Testis (tissue), 2 donors: ENCODE measurements at regions not wholly inside any gene's neighbourhood (a gene's known extent, or its start where the extent isn't known, plus 50 kb on each side); places are given as distances from the start of the nearest gene placed in this dataset.

ENCODE experiments used
- DNase-seq: peaks from one replicate; pipeline ENCODE4 v3.0.0-alpha.2; 2019
- H3K27ac ChIP-seq, 2 donors: fragments of 200-600 bp; sonication (generic); one replicate each; pipeline ENCODE4 v1.5.1; 2019
- H3K27me3 ChIP-seq: fragments of 200-600 bp; sonication (generic); one replicate; pipeline ENCODE4 v1.5.1; 2019
- H3K36me3 ChIP-seq: fragments of 200-600 bp; sonication (generic); one replicate; pipeline ENCODE4 v1.5.1; 2017; ENCODE audit warnings: low read depth; ENCODE audit errors: missing control alignments
- H3K4me1 ChIP-seq: fragments of 200-600 bp; sonication (generic); one replicate; pipeline ENCODE4 v1.5.1; 2019
- H3K4me3 ChIP-seq, 2 donors: fragments of 200-600 bp; sonication (generic); one replicate each; pipeline ENCODE4 v1.5.1; 2017 to 2019
- H3K9me3 ChIP-seq: fragments of 200-600 bp; sonication (generic); one replicate; pipeline ENCODE4 v1.5.1; 2017
- POLR2A ChIP-seq: fragments of 450-650 bp; IDR thresholded peaks from one replicate; pipeline ENCODE4 v1.6.1; 2017; ENCODE audit warnings: antibody characterized with exemption, mild to moderate bottlenecking, moderate library complexity
- WGBS, 2 donors: methylation state at CpG; one replicate each; pipeline ENCODE4 v1.1.5; 2018; 5-methylcytosine and 5-hydroxymethylcytosine counted together
- intact Hi-C: fragments of 100-400 bp; cut with DNase I; formaldehyde crosslinking; loops from one replicate; pipeline ENCODE4 v1.15.1; 2023; ENCODE audit warnings: low total_unique reads
- TF ChIP-seq, protein P1 (sequence below), 3 experiments: fragments of 450-650 bp in 2 of 3; fragments of 200-600 bp in 1 of 3; sonication (generic) in 1 of 3; IDR thresholded peaks; one replicate each; pipeline ENCODE4 v1.5.1; 2016 to 2019; ENCODE audit warnings: antibody characterized with exemption in 3 of 3, mild to moderate bottlenecking in 2 of 3, moderate library complexity in 1 of 3

DNA sequence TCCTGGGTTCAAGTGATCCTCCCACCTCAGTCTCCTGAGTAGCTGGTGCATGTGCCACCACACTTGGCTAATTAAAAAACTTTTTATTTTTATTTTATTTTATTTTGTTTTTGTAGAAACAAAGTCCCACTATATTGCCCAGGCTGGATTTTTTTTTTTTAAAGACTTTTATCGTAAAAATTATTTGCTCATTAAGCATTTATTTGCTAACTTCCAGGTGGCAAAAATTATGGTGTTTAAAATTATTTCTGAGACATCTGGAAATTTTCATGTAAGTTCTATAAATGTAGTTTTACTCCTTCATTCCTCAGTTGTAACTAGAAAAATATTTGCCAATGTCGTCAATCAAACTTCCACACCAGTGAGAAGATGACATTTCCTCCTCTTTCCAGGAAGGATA lies 233.3 kb upstream of the DACH1 start:
- Histone ChIP-seq H3K27ac (no peak overlapping the region), H3K4me3 (no peak overlapping the region), H3K4me1 (no peaks in the 10 kb centered on the region), H3K36me3 (no peaks in the 10 kb centered on the region), H3K9me3 (no peaks in the 10 kb centered on the region), H3K27me3 (no peaks in the 10 kb centered on the region)
- no peak for DNase-seq
- 46 to 49% methylated on average over 2 of the region's 2 CpGs for WGBS, 2 donors
- intact Hi-C loops, result no loop called here
- TF ChIP-seq, protein P1, sequence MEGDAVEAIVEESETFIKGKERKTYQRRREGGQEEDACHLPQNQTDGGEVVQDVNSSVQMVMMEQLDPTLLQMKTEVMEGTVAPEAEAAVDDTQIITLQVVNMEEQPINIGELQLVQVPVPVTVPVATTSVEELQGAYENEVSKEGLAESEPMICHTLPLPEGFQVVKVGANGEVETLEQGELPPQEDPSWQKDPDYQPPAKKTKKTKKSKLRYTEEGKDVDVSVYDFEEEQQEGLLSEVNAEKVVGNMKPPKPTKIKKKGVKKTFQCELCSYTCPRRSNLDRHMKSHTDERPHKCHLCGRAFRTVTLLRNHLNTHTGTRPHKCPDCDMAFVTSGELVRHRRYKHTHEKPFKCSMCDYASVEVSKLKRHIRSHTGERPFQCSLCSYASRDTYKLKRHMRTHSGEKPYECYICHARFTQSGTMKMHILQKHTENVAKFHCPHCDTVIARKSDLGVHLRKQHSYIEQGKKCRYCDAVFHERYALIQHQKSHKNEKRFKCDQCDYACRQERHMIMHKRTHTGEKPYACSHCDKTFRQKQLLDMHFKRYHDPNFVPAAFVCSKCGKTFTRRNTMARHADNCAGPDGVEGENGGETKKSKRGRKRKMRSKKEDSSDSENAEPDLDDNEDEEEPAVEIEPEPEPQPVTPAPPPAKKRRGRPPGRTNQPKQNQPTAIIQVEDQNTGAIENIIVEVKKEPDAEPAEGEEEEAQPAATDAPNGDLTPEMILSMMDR (IDR thresholded peaks at IDR 0.05), result no peak
- TF ChIP-seq POLR2A, result no peak

DNA sequence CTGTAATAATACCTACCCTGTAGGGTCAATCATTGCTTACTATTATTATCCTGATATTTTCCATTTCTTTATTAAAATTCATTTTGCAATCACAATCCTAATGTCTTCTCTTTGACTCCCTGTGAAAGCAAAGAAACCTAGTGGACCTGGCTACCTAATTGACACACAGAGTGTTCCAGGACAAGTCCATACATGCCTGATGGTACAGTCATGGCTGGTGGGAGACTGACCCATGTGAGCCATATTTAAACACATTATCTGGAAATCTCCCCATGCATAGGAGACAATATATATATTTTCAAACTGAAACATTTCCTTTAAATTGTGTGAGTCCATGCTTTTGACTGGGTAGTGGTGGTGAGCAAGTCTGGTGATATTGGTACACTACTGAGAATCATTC lies 230.6 kb upstream of the DACH1 start:
- Histone ChIP-seq H3K4me3 (no peak overlapping the region), H3K27ac (no peak overlapping the region), H3K9me3 (no peaks in the 10 kb centered on the region), H3K27me3 (no peaks in the 10 kb centered on the region), H3K4me1 (no peaks in the 10 kb centered on the region), H3K36me3 (no peaks in the 10 kb centered on the region)
- no peak for DNase-seq
- TF ChIP-seq, protein P1 (IDR thresholded peaks at IDR 0.05), result no peak
- TF ChIP-seq POLR2A, result no peak
- intact Hi-C loops, result no loop called here

DNA sequence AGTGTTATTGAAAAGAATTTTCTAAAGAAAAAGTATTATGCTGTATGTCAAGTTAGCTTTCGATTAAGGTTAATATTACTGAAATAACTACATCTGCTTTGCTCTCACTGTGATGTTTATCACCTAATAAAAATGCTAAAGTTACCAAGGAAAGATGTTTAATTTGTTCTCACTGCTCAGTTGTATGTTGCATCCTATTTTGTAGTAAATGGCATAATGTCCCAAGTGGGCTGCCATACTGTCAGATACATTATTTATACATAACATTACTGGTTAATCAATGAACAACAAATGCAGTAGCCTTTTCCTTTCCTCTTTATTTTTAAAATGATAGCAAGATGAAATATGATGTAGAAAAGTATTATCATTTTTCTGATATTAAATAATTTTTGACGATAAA lies 226.3 kb upstream of the DACH1 start:
- H3K27me3 ChIP-seq, result no peaks in the 10 kb centered on the region
- H3K9me3 ChIP-seq, result no peaks in the 10 kb centered on the region
- H3K36me3 ChIP-seq, result no peaks in the 10 kb centered on the region
- no peak for TF ChIP-seq POLR2A
- no peak for DNase-seq
- WGBS, 2 donors, result 89 to 95% methylated on average over 2 of the region's 2 CpGs
- no peak overlapping the region for H3K27ac ChIP-seq
- H3K4me3 ChIP-seq, result no peak overlapping the region
- H3K4me1 ChIP-seq, result no peaks in the 10 kb centered on the region
- intact Hi-C loops, result no loop called here

DNA sequence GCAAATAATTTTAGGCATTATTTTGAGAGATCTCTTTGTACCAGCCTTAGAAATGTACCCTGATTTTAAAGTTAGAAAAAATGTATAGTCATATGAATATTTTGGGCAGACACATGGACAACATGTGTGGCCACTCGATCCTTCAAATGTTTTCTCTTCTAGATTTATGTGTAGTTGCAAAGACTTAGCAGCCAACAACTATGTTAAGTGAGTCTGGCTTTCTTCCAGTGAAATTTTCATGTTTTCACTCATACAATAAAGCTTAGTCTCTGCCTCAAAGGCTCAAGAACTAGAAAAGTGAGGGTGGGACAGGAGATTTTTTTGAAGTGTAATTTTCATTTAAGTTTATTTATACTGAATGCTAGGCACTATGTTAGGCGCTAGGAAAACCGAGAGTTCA lies 207.7 kb upstream of the DACH1 start:
- Histone ChIP-seq H3K4me1 (no peaks in the 10 kb centered on the region), H3K4me3 (no peak overlapping the region), H3K36me3 (no peaks in the 10 kb centered on the region), H3K9me3 (no peaks in the 10 kb centered on the region), H3K27ac (no peak overlapping the region), H3K27me3 (no peaks in the 10 kb centered on the region)
- TF ChIP-seq POLR2A, result no peak
- TF ChIP-seq, protein P1 (IDR thresholded peaks at IDR 0.05), result no peak
- 73 to 75% methylated on average over 3 of the region's 3 CpGs for WGBS, 2 donors
- intact Hi-C loops, result no loop called here
- no peak for DNase-seq

DNA sequence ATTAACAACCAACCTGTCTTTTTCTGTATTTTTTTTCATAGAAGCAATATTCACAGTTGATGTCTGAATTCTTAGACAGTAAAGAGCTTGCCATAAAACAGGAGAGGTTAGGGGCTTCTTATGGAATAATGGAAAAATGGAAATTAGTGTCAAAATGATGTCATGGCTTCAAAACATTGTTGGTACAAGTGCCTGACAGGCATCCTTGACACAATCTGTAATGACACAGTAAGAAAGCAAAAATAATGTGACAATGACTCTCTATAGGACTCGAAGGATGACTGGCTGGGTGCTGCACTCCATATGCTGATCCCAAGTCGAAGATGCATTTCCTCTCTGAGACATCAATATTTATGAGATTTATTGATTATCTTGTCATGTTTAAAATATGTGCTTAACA lies 205.3 kb upstream of the DACH1 start:
- WGBS, 2 donors, result 80 to 92% methylated on average over 2 of the region's 2 CpGs
- intact Hi-C loops, result no loop called here
- no peaks in the 10 kb centered on the region for H3K9me3 ChIP-seq
- H3K36me3 ChIP-seq, result no peaks in the 10 kb centered on the region
- TF ChIP-seq, protein P1 (IDR thresholded peaks at IDR 0.05), result no peak
- no peak for TF ChIP-seq POLR2A
- DNase-seq, result no peak
- no peak overlapping the region for H3K27ac ChIP-seq
- H3K4me1 ChIP-seq, result no peaks in the 10 kb centered on the region
- H3K4me3 ChIP-seq, result no peak overlapping the region
- no peaks in the 10 kb centered on the region for H3K27me3 ChIP-seq
